ENCODE measurements at regions not wholly inside any gene's neighbourhood (a gene's known extent, or its start where the extent isn't known, plus 50 kb on each side); places are given as distances from the start of the nearest gene placed in this dataset.

GRCh38 chr16:51049276-51049675 lies 101.8 kb downstream of the SALL1 start:
- DNase-seq (ENCODE audit: low spot score), result no peak
- POLR2A ChIA-PET, result no interaction called here
- Histone ChIP-seq H3K9me2 (ENCODE audit: insufficient read depth, low read length) (no peaks in the 10 kb centered on the region), H3K4me2 (ENCODE audit: low read length) (no peak overlapping the region), H4K20me1 (ENCODE audit: insufficient read depth, low read length) (no peaks in the 10 kb centered on the region), H2AFZ (ENCODE audit: low read length) (no peak overlapping the region), H3K4me3 (ENCODE audit: low read depth, low read length, poor library complexity, severe bottlenecking) (no peak overlapping the region), H3K36me3 (ENCODE audit: insufficient read depth, low read length) (no peaks in the 10 kb centered on the region), H3K4me1 (ENCODE audit: insufficient read depth, low read length, poor library complexity, severe bottlenecking) (no peaks in the 10 kb centered on the region), H3K79me2 (ENCODE audit: insufficient read depth, low read depth, low read length) (no peaks in the 10 kb centered on the region), H3K9me3 (ENCODE audit: low read length) (no peaks in the 10 kb centered on the region), H3K27ac (ENCODE audit: low read depth, low read length, poor library complexity, severe bottlenecking) (no peak overlapping the region)
- TF ChIP-seq CTCF (conservative IDR thresholded peaks at IDR 0.05; ENCODE audit: low read length) (no peak), EZH2phosphoT487 (IDR thresholded peaks at IDR 0.05; ENCODE audit: borderline replicate concordance, low read depth, low read length) (no peak)
- intact Hi-C loops (cut with micrococcal nuclease; ENCODE audit: unreplicated experiment), result no loop called here
- BruUV-seq (replicated peaks), result no TSS peak
- CTCF ChIA-PET (ENCODE audit: unreplicated experiment), result no interaction called here

GRCh38 chr16:51048544-51048943 lies 102.5 kb downstream of the SALL1 start:
- no peak overlapping the region for H3K27ac ChIP-seq (ENCODE audit: low read depth, low read length, poor library complexity, severe bottlenecking)
- H3K79me2 ChIP-seq (ENCODE audit: insufficient read depth, low read depth, low read length), result no peaks in the 10 kb centered on the region
- no TSS peak for BruUV-seq (replicated peaks)
- DNase-seq (ENCODE audit: low spot score), result no peak
- H4K20me1 ChIP-seq (ENCODE audit: insufficient read depth, low read length), result no peaks in the 10 kb centered on the region
- no peaks in the 10 kb centered on the region for H3K9me3 ChIP-seq (ENCODE audit: low read length)
- ChIA-PET CTCF (ENCODE audit: unreplicated experiment) (no interaction called here), POLR2A (no interaction called here)
- TF ChIP-seq EZH2phosphoT487 (IDR thresholded peaks at IDR 0.05; ENCODE audit: borderline replicate concordance, low read depth, low read length), result no peak
- no peak for TF ChIP-seq CTCF (conservative IDR thresholded peaks at IDR 0.05; ENCODE audit: low read length)
- no peaks in the 10 kb centered on the region for H3K36me3 ChIP-seq (ENCODE audit: insufficient read depth, low read length)
- H3K4me3 ChIP-seq (ENCODE audit: low read depth, low read length, poor library complexity, severe bottlenecking), result no peak overlapping the region
- no peak overlapping the region for H3K4me2 ChIP-seq (ENCODE audit: low read length)
- no peak overlapping the region for H2AFZ ChIP-seq (ENCODE audit: low read length)
- H3K4me1 ChIP-seq (ENCODE audit: insufficient read depth, low read length, poor library complexity, severe bottlenecking), result no peaks in the 10 kb centered on the region
- intact Hi-C loops (cut with micrococcal nuclease; ENCODE audit: unreplicated experiment), result no loop called here
- no peaks in the 10 kb centered on the region for H3K9me2 ChIP-seq (ENCODE audit: insufficient read depth, low read length)

- no peaks in the 10 kb centered on the region for H3K9me3 ChIP-seq (ENCODE audit: low read length)
- H4K20me1 ChIP-seq (ENCODE audit: insufficient read depth, low read length), result no peaks in the 10 kb centered on the region
- H2AFZ ChIP-seq (ENCODE audit: low read length), result no peak overlapping the region
- intact Hi-C loops (cut with micrococcal nuclease; ENCODE audit: unreplicated experiment), result no loop called here
- CTCF ChIA-PET (ENCODE audit: unreplicated experiment), result no interaction called here
- no peaks in the 10 kb centered on the region for H3K79me2 ChIP-seq (ENCODE audit: insufficient read depth, low read depth, low read length)
- no peak overlapping the region for H3K4me3 ChIP-seq (ENCODE audit: low read depth, low read length, poor library complexity, severe bottlenecking)
- H3K27ac ChIP-seq (ENCODE audit: low read depth, low read length, poor library complexity, severe bottlenecking), result no peak overlapping the region
- POLR2A ChIA-PET, result no interaction called here
- no peak for DNase-seq (ENCODE audit: low spot score)
- H3K9me2 ChIP-seq (ENCODE audit: insufficient read depth, low read length), result no peaks in the 10 kb centered on the region
- no TSS peak for BruUV-seq (replicated peaks)
- no peaks in the 10 kb centered on the region for H3K36me3 ChIP-seq (ENCODE audit: insufficient read depth, low read length)
- TF ChIP-seq EZH2phosphoT487 (IDR thresholded peaks at IDR 0.05; ENCODE audit: borderline replicate concordance, low read depth, low read length) (no peak), CTCF (conservative IDR thresholded peaks at IDR 0.05; ENCODE audit: low read length) (no peak)
- no peak overlapping the region for H3K4me2 ChIP-seq (ENCODE audit: low read length)
- no peaks in the 10 kb centered on the region for H3K4me1 ChIP-seq (ENCODE audit: insufficient read depth, low read length, poor library complexity, severe bottlenecking)
Measured at GRCh38 chr16:51045794-51046193, 105.3 kb downstream of the SALL1 start.
